Thyroid gland (tissue), 4 donors: ENCODE measurements at regions not wholly inside any gene's neighbourhood (a gene's known extent, or its start where the extent isn't known, plus 50 kb on each side); places are given as distances from the start of the nearest gene placed in this dataset.

Experiments used
- POLR2A ChIP-seq, 2 donors: fragments of 450-650 bp; IDR thresholded peaks; one replicate each; pipeline ENCODE4 v1.6.1; 2017; ENCODE audit warnings: antibody characterized with exemption in 2 of 2, mild to moderate bottlenecking in 2 of 2, moderate library complexity in 1 of 2
- TF ChIP-seq, protein P1 (sequence below), 6 experiments: fragments of 200-600 bp in 3 of 6; fragments of 450-650 bp in 3 of 6; sonication (generic) in 3 of 6; IDR thresholded peaks; one replicate each; pipeline ENCODE4 v1.5.1; 2016 to 2019; ENCODE audit warnings: antibody characterized with exemption in 6 of 6, mild to moderate bottlenecking in 2 of 6, inconsistent platforms in 1 of 6, moderate library complexity in 1 of 6

DNA sequence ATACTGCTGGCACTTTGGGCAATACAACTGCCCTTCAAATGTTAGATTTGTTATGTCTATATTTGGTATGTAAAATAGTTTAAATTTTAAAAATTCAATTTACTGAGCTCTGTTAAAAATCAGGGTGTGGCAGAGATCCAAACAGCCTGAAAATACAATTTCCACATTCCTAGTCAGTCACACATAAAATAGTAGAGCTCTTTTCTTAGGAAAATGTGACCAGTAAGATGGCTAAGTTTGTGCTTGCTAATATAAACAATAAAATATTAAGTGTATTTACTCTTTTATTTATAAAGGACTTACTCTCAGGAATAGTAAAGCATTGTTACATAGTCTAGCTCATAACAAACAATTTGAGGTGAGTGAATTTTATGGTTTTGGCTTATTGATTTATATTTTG is 200.2 kb downstream of the DKK2 start:
- TF ChIP-seq, protein P1, sequence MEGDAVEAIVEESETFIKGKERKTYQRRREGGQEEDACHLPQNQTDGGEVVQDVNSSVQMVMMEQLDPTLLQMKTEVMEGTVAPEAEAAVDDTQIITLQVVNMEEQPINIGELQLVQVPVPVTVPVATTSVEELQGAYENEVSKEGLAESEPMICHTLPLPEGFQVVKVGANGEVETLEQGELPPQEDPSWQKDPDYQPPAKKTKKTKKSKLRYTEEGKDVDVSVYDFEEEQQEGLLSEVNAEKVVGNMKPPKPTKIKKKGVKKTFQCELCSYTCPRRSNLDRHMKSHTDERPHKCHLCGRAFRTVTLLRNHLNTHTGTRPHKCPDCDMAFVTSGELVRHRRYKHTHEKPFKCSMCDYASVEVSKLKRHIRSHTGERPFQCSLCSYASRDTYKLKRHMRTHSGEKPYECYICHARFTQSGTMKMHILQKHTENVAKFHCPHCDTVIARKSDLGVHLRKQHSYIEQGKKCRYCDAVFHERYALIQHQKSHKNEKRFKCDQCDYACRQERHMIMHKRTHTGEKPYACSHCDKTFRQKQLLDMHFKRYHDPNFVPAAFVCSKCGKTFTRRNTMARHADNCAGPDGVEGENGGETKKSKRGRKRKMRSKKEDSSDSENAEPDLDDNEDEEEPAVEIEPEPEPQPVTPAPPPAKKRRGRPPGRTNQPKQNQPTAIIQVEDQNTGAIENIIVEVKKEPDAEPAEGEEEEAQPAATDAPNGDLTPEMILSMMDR (IDR thresholded peaks at IDR 0.05) = no peak
- no peak for TF ChIP-seq POLR2A (IDR thresholded peaks at IDR 0.05)
